Stromal cell of bone marrow (primary cell): ENCODE measurements at regions not wholly inside any gene's neighbourhood (a gene's known extent, or its start where the extent isn't known, plus 50 kb on each side); places are given as distances from the start of the nearest gene placed in this dataset.
A peak's percentile ranks its signal among the peaks of the same experiment; 100 is the strongest.

Experiments used
- DNase-seq: peaks from one replicate; pipeline ENCODE4 v3.0.0-alpha.2; 2012; ENCODE audit warnings: low read depth

DNA sequence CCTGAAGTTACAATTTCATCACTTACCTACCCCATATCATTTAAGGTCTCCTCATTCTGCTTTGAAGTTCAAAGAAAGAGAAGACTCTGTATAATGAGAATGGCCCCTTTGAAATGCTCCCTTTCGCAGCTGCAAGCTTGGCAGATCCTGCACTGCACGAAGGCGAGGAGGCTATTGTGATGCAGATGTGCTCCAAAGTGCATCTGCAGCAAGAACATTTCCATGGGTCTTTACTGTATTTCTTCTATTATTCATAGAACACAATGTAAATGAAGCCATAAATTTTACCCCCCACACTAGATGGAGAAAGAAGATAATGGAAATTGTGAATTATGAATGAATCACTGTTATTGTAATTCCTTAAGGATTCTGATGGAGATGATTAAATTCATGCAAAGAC, 178.7 kb downstream of the CHD9NB start:
- no peak for DNase-seq

DNA sequence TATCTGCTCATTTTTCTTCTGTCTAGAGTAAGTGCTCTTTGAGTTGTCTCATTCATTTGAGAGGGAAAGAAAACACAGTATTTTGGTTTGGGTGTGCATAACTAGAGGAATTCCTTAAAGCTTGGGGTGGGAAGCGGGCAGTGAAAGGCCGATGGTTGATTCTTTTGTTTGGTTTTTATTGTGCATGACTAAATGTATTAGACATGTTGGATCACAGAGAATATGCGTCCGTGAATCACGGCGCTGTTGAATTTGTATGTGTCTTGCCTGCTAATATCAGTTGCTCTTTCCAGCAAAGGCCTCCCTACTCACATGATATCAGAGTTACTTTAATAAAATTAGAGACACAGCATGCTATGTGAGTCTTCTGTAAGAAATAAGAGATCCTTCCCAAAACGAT, 180.0 kb downstream of the CHD9NB start:
- DNase-seq = no peak

DNA sequence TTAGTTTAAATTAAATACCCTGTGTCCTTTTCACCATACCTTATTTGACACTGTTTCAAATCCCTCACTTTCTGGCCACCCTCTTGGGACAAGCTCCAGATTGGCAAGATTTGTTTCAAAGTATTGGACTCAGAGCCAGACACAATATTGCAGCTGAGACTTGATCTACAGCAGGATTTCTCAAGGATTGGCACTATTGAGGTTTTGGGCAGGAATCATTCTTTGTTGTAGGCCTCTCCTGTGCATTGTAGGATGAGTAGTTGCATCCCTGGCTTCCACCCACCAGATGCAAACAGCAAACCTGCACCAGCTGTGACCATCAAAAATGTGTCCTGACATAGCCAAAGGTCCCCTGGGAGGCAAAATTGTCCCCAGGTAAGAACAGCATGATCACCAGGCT, 181.2 kb downstream of the CHD9NB start:
- DNase-seq = no peak

DNA sequence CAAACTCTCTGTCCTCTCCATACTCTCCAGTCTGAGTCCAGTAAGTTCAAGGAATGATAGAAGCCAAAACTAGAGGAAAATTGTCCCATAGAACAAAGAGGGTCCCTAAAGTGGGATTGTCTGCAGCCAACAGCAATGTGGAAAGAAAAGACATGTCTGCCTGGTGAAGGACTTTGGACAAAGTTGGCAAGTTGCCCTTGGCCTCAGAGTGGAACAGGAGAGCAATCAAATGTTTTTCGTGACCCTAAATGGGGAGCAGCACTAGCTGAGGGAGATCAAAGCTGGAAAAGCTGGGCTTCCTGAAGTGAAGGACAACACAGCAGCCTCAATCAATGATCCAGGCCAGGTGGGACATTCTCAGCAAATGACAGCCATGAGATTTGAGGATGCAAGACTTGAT, 183.5 kb downstream of the CHD9NB start:
- DNase-seq = no peak

DNA sequence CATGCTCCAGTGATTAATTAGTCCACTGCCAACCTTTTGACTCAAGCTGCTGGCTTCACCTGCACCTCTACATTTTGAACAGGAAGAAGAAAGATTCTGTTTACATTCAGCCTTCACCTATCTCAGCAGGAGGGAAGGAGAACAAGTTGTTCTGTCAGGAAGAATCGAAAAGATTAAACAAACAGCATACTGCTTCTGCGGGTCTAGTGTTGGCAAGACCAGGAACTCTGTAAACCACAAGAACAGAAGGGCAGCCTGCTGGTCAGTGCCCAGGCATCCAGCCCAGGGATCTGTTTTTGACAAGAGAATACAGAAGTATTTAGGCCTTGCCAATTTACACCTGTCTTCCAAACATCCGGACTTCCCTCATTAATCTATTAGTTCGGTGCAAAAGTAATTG, 189.7 kb downstream of the CHD9NB start:
- DNase-seq = no peak

DNA sequence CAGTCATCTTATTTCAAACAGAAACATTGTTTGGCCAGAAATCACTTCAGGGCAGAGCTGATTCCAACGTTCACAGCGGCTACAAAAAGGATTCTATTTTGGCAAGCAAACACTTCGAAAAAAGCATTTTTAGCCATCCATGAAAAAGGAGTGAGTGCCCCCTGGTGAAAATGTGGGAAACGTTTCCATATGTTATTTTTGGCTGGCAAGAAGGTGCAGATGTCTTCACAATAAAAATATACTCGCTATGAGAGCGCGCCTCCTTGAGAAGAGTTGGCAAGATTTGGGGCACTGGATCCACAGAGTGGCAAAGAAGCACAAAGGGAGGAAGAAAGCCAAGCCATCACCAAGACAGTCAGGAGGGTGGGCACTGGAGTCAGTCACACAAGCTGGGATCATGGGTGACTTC, 191.1 kb downstream of the CHD9NB start:
- DNase-seq = no peak

DNA sequence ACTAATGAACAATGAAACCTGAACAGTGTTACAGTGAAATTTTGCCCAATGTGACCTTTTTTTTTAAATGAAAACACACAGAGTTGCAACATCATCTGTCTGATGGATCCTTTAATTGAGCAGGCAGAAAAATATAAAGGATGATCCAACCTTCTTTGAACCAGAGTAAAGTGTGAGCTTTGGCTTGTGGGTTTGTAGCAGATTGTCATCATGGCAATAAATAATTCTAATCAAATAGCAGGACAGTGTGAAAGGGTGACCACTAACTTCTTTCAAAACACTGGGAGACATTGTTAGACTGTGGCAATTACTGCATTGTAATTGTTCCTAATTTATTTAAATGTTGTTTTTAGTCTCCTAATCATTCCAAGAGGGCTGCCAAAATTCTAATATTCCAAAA, 197.2 kb downstream of the CHD9NB start:
- DNase-seq = no peak

DNA sequence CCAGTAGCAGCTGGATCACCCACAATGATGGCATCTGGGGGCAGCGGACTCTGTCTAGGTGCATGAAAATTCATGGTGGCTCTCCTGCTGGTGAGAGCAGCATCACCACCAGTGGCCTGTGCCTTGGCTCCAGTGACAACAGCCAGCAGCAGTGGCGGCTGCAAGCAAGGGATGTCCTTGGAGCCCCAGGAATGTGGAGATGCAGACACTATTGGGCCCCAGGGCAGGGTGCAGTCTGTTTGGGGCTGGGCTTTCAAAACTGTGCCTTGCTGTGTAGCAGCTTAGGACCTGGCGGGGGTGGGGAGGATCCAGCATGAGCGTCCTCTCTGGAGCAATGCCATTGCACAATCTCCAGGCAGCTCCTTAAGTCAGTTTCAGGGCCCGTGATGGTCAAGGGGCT, 199.7 kb downstream of the CHD9NB start:
- DNase-seq = no peak

DNA sequence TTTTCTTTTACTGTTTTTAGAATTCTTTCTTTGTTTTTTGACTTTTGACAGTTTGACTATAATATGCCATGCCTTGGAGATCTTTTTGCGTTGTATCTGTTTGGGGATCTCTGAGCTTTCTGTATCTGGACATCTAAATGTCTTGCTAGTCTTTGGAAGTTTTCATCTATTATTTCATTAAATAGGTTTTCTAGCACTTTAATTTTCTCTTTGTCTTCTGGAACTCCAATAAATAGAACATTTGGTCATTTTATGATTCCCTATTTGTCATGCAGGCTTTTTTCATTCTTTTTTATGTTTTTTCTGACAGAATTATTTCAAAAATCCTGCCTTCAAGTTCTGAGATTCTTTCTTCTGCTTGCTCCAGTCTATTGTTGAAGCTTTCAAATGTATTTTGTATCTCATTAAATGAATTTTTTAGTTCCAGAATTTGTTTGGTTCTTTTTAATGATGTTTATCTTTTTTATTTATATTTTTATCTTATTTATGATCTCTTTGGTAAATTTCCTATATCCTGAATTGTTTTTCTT, 201.4 kb downstream of the CHD9NB start:
- DNase-seq = no peak

DNA sequence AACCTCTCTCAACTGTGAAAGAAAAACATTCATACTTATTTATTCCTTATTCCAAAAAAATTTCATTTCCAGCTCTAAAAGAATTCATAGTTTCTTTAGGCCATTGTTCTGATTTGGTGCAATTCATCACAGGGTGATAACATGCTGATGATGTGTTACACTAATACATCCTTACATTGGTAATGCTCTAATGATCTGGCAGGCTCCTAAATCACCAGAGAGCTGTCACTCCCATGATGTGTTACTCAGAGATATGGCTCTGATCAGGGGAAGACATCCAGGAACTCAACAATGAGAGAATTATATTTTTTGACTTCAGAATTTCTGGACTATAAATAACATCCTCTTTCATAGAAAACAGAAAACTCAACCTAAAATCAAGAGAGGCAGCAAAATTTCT, 209.3 kb downstream of the CHD9NB start:
- no peak for DNase-seq

DNA sequence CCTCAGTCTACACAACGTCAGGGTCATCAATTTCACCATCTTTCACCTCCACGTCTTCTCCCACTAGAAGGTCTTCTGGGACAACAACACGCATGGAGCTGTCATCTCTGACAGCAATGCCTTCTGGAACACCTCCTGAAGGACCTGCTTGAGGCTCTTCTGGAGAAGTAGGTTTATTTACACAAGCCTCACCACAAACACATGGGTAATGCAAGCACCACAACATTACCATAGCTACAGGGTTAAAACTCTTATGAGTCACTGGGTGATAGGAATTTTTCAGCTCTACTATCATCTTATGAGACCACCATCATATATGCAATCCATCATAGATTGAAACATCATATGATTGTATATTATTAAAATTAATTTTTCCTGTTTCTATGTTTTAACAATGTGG, 215.4 kb downstream of the CHD9NB start:
- no peak for DNase-seq

DNA sequence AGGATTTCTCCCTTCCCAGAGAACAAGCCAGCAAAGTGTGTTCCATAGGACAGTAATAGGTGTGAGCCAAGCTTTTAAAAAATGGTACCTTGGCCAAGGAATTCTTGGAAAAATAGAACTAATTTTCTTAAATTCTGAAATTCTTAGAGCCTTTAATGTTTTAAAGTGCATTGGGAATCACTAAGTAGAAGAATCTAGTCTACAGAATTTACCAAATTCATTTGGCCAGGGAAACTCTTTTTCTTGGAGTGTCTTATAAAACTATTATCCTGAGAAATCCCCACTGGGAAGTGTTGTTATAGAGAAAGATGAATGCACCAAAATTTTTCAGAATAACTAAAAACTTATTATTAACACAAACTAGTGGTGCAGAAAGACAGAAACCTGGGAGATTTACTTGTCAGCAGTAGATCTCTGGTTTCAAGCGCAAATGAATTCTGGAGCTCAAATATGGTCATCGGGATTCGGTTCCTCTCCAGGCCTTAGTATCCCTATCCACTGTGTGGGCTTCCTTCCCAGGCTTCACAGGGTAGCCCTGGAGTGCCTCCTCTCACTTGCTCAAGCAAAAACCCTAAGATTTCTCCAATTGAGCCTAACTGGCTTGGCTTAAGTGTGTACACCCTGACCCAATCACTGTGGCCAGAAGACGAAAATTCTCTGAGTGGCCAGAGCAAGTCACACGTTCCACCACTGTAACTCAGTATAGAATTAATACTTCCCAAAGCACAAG, 217.8 kb downstream of the CHD9NB start:
- DNase-seq = no peak

DNA sequence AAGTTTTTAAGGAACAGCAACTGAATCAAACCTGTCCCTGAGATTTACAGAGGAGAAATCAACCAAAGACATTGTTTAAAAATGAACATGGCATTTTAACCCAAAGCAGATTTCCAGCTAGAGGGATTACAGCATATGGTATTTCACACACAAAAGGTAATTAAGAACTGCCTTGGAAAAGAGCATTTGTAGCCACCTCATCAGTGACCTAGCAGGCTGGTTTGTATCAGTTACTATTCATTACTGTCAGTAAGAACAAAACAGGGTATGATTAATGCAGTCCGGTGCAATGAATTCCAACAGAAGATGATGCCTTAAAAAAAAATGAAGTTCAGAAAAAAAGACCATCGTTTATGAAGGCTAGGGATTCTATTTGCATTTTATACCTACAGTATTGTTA, 219.9 kb downstream of the CHD9NB start:
- no peak for DNase-seq

DNA sequence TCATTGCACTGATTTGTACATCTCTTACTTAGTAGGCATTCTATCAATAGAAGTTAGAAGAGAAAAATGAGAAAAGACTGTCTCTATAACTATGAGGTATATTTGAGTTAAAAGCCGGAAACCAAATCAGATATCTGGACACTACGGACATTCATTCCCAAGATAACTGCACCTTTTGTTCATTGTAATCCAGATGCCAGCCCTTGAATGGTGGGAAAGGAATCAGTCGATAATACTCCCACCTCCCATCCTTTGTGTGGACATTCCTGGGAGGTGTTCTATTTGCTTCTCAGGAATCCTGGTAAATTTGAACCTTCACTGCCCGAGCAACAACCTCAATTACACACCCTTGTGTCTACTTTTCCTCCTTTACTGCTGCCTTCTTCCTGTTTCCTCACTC, 225.2 kb downstream of the CHD9NB start:
- DNase-seq = no peak

DNA sequence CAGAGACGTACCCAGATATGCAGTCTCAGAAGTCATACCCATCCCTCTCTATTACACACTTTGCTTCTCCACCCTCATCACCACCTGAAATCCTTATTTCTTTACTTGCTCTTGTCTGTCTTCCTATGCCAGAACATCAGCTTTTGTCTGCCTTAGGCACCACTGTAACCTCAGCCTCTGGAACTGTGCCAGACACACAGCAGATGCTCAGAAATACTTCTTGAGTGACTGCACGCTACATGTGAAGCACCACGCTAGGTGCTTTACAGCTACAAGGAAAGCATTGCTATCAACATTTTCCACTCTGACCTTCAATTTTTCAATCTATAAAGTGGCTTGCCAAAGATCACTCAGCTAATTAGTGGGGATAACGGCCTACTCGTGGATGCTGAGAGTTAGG, 226.8 kb downstream of the CHD9NB start:
- DNase-seq = no peak

DNA sequence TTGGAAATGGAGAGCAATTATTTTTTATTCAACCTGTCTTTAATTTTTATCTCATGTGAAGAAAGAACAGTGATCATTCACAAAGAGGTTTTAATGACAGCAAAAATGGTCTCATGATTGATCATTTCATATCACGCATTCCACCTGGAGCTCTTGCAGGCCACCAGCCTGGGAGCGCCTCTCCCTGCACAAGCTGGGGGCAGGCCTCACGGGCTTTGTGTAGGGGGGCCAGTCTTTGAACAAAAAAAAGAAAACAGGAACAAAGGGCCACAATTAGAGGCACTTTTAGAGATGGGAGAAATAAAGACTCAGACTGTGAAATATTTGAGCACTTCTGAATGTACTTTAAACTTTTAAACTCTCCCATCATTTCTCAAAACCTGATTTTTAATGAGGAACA, 232.9 kb downstream of the CHD9NB start:
- DNase-seq = no peak

DNA sequence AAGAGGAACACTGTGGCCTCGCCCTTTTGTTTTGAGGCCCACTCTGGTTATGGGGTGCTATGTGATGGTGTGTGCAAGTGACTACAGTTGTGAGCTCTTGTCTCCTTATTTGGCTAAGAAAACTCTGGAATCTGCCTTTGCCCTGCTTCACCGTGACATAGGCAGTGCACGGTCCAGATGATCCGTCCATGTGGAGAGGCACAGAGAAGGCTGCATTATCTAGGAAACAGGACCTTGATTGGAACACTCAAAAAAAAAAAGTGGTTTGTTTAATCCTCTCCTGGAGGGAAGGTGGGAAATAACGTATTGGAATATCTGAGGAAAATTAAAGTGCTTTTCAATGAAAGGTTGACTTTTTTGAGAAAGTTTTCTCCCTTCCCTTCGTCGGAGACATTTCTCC, 233.3 kb downstream of the CHD9NB start:
- DNase-seq = no peak

DNA sequence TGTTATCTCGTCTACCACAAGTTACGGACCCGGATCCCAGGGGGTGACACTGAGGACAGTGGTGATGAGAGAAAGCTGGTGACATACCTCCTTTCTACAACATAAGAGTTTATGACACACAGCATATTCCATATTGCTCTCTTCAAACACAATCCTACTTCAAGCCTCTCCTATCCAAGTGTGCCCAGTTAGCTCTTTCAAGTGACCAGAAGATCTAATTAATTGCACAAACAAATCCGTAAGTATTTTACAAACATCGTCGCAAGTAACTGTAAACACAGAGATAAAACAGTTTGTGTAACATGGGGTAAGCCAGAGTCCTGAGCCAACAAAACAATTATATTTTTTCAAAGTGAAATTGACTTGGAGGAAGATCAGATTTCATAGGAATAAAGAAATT, 235.0 kb downstream of the CHD9NB start:
- no peak for DNase-seq

DNA sequence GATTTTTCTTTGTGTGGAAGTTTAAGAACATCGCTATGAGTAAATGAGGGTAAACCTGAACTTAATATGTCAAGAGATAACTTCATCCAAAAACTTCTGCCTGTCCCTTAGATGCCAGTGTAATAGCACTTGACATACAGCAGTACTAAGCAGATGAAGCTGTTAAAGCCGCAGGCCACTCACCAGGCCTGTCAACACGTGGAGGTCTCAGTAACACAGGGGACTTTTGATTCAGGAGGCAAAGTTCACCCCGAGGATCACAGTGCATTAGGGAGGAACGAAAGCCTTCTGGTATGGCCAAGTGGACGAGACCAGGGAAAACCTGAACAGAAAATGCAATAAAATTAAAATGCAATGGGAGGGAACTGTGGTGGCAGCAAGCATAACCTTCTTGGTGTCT, 235.7 kb downstream of the CHD9NB start:
- DNase-seq = no peak

DNA sequence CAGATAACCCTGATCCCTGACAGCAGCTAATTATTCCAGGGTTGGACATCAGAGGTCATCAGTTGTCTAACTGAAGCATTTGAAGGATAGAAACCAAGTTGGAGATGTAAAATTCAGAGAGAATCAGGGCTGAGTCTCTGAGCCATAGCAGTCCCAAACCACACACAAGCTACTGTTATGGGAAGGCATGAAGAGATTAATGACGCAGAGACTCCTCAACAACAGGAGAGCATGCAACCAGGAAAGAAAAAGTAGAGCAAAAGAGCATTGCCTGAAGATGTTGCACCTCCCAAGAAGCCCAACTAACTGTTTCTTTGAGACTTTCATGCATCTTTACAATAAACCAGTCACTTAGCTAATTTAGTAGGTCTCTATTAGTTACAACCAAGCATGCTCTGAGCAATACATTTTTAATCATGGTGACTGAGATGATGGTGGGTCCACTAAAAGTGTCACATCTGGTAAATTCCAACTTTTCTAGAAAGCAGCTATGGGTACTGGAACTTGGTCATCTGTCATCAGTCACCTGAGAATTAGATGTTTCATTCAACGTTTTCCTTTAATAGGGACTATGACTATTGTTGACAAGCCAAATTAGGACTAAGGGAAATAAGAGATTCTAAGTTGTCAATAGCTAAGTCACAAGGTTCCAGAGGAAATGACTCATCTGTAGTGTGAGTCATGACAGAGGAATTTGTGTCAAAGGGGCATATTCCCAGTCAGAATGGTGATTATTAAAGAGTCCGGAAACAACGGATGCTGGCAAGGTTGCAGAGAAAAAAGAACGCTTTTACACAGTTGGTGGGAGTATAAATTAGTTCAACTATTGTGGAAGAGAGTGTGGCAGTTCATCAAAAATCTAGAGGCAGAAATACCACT, 239.8 kb downstream of the CHD9NB start:
- DNase-seq = peak; percentile 5

DNA sequence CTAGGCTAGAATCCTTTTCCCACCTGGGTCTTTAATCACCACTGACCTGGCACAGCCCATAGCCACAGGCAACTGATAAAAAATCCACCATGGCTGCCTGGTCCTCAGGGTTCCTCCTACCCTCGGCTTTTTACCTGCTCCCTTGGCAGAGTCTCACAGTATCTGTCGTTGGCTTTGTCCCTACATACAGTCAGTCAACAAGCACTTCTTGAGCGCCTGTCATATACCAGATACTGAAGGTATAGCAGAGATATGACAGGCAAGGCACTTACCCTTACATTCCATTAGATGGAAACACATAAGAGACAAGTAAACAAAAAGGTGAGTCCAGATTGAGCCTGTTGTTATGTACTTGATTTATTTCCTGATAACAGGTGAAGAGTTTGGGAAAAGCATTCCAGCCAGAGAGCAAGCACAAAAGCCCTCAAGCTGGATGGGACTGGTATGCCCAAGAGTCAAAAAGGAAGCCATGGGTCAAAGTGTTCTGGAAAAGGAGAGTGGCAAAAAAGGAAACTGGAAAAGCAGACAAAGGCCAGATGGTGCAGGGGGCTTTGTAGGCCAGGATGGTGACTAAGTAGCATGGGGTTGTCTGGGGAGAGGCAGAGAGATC, 247.0 kb downstream of the CHD9NB start:
- DNase-seq = no peak

DNA sequence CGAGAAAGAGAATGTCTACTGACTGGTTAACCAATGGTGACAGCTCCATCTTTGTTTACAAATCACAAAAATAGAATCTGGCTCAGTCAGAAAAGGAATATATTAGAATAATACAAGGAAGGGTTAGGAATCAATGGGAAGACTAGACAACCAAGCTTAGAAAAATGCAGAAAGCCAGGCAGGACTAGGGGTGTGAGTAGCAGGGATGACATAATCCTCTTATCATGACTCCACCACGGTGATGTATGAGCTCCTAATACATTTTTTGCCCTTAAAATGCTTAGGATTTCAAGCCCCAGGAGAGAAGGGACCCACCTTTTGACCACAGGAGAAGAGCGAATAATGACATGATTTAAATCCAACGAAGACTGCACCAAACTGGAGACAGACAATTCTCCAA, 252.3 kb downstream of the CHD9NB start:
- DNase-seq = no peak

DNA sequence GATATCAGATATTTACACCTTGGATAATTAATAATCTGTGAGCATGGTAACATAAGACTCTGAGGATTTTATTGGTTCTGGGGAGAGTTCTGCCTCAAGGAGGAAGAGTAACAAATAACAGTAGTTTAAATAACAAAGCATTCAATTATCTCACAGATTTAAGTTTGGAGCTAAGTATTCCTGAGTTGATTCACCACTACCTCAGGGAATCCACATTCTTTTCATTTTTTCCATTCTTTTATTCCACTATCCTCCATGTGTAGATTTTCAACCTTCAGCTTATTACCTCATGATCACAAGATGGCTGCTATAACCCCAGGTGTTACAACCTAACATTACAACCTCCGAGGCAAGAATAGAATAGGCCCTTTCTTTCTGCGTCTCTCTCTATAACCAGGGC, 252.2 kb upstream of the TOX3 start:
- DNase-seq = no peak
